Mucosa of descending colon (tissue), 3 donors: ENCODE measurements at regions not wholly inside any gene's neighbourhood (a gene's known extent, or its start where the extent isn't known, plus 50 kb on each side); places are given as distances from the start of the nearest gene placed in this dataset.
A peak's percentile ranks its signal among the peaks of the same experiment; 100 is the strongest.

Experiments used
- ATAC-seq: fragments of 200-7000 bp; cut with Tn5 transposase; one replicate; pipeline ENCODE4 v1.9.1; 2020; ENCODE audit warnings: mild to moderate bottlenecking, moderate library complexity
- DNase-seq, 3 donors: peaks; one replicate each; pipeline ENCODE4 v3.0.0-alpha.2; 2020
- H3K36me3 ChIP-seq: fragments of 200-600 bp; one replicate; pipeline ENCODE4 v1.8.0; 2021; ENCODE audit warnings: low read depth, mild to moderate bottlenecking
- H3K4me1 ChIP-seq: fragments of 200-600 bp; one replicate; pipeline ENCODE4 v1.8.0; 2021; ENCODE audit warnings: low read depth, mild to moderate bottlenecking
- H3K4me3 ChIP-seq: fragments of 200-600 bp; one replicate; pipeline ENCODE4 v1.8.0; 2021; ENCODE audit warnings: mild to moderate bottlenecking
- H3K9me3 ChIP-seq: fragments of 200-600 bp; one replicate; pipeline ENCODE4 v1.8.0; 2021; ENCODE audit warnings: mild to moderate bottlenecking
- CTCF ChIP-seq: fragments of 200-600 bp; IDR thresholded peaks from one replicate; pipeline ENCODE4 v1.8.0; 2022; ENCODE audit warnings: antibody characterized with exemption, mild to moderate bottlenecking
- intact Hi-C, 2 donors: fragments of 100-400 bp; cut with DNase I in 1 of 2; cut with micrococcal nuclease in 1 of 2; formaldehyde crosslinking; loops; one replicate each; pipeline versions ENCODE4 v1.11.0 to v1.11.1; 2022; cut with DNase I, micrococcal nuclease
- donor health status: DM: no; HTN: no; CAD: no; lungs with moderate emphysema.
- donor health status: DM: no; HTN: no; CAD: no.
- donor health status: DM: no; HTN: yes; CAD: no.

GRCh38 chr12:85695097-85695715, 141.0 kb downstream of the RASSF9 start:
- intact Hi-C loops = no loop called here
- no peak overlapping the region for H3K4me3 ChIP-seq
- ATAC-seq (no peak), DNase-seq (no peak)
- no peak for TF ChIP-seq CTCF
- no peaks in the 10 kb centered on the region for H3K9me3 ChIP-seq
- no peaks in the 10 kb centered on the region for H3K4me1 ChIP-seq
- no peaks in the 10 kb centered on the region for H3K36me3 ChIP-seq

GRCh38 chr12:85697003-85697402, 139.2 kb downstream of the RASSF9 start:
- no peak for TF ChIP-seq CTCF
- Histone ChIP-seq H3K4me3 (no peak overlapping the region), H3K36me3 (no peaks in the 10 kb centered on the region), H3K4me1 (no peaks in the 10 kb centered on the region), H3K9me3 (no peaks in the 10 kb centered on the region)
- intact Hi-C loops = no loop called here
- no peak for ATAC-seq
- DNase-seq = no peak

GRCh38 chr12:85698937-85699336, 137.3 kb downstream of the RASSF9 start:
- no peaks in the 10 kb centered on the region for H3K9me3 ChIP-seq
- ATAC-seq (no peak), DNase-seq (no peak)
- TF ChIP-seq CTCF = no peak
- intact Hi-C loops = no loop called here
- H3K36me3 ChIP-seq = no peaks in the 10 kb centered on the region
- no peak overlapping the region for H3K4me3 ChIP-seq
- no peaks in the 10 kb centered on the region for H3K4me1 ChIP-seq

- DNase-seq (no peak), ATAC-seq (no peak)
- Histone ChIP-seq H3K4me3 (no peak overlapping the region), H3K9me3 (no peaks in the 10 kb centered on the region), H3K4me1 (no peaks in the 10 kb centered on the region), H3K36me3 (no peaks in the 10 kb centered on the region)
- intact Hi-C loops = no loop called here
- no peak for TF ChIP-seq CTCF
Measured at GRCh38 chr12:85708775-85709174, 127.4 kb downstream of the RASSF9 start.

GRCh38 chr12:85711735-85712390, 124.3 kb downstream of the RASSF9 start:
- TF ChIP-seq CTCF = no peak
- Histone ChIP-seq H3K9me3 (no peaks in the 10 kb centered on the region), H3K4me1 (no peaks in the 10 kb centered on the region), H3K36me3 (no peaks in the 10 kb centered on the region), H3K4me3 (no peak overlapping the region)
- intact Hi-C loops = no loop called here
- ATAC-seq (peak; percentile 15), DNase-seq (peak in 1 of 3 donors; percentile 32)
